Mucosa of stomach (tissue), 1 donor: ENCODE measurements at regions not wholly inside any gene's neighbourhood (a gene's known extent, or its start where the extent isn't known, plus 50 kb on each side); places are given as distances from the start of the nearest gene placed in this dataset.

Experiments
- H3K27me3 ChIP-seq: one replicate; pipeline ENCODE4 v1.7.0; 2013; ENCODE audit warnings: mild to moderate bottlenecking, low read length; ENCODE audit not compliant: control insufficient read depth, insufficient read depth
- H3K36me3 ChIP-seq: one replicate; pipeline ENCODE4 v1.7.0; 2013; ENCODE audit warnings: low read length; ENCODE audit not compliant: control insufficient read depth, insufficient read depth
- H3K4me1 ChIP-seq: one replicate; pipeline ENCODE4 v1.7.0; 2013; ENCODE audit warnings: mild to moderate bottlenecking, low read length; ENCODE audit not compliant: control insufficient read depth, insufficient read depth
- H3K4me3 ChIP-seq: one replicate; pipeline ENCODE4 v1.7.0; 2013; ENCODE audit warnings: low read length
- H3K9ac ChIP-seq: one replicate; pipeline ENCODE4 v1.7.0; 2013; ENCODE audit warnings: mild to moderate bottlenecking, low read length, moderate library complexity
- H3K9me3 ChIP-seq: one replicate; pipeline ENCODE4 v1.7.0; 2013; ENCODE audit warnings: mild to moderate bottlenecking, low read length, moderate library complexity; ENCODE audit not compliant: control insufficient read depth
- donor health status: Pancreatic carcinoma.

- H3K27me3 ChIP-seq: no peaks in the 10 kb centered on the region
- no peaks in the 10 kb centered on the region for H3K36me3 ChIP-seq
- peak overlapping the region; percentile 88 for H3K9ac ChIP-seq
- H3K4me3 ChIP-seq: peak overlapping the region; percentile 99
- no peaks in the 10 kb centered on the region for H3K9me3 ChIP-seq
- peaks cover 11% of the 10 kb centered on the region for H3K4me1 ChIP-seq
These were observed 1418.4 kb downstream of the UQCRFS1 start for GRCh38 chr19:27794494-27795042.

GRCh38 chr19:27793644-27794493 lies 1419.1 kb downstream of the UQCRFS1 start:
- H3K27me3 ChIP-seq: no peaks in the 10 kb centered on the region
- H3K4me3 ChIP-seq: peak overlapping the region; percentile 99
- H3K9me3 ChIP-seq: no peaks in the 10 kb centered on the region

GRCh38 chr19:27793128-27793643 lies 1419.8 kb downstream of the UQCRFS1 start:
- H3K27me3 ChIP-seq: no peaks in the 10 kb centered on the region
- no peaks in the 10 kb centered on the region for H3K9me3 ChIP-seq
- H3K4me3 ChIP-seq: peak overlapping the region; percentile 99
- H3K9ac ChIP-seq: peak overlapping the region; percentile 88
- peaks cover 11% of the 10 kb centered on the region for H3K4me1 ChIP-seq
- no peaks in the 10 kb centered on the region for H3K36me3 ChIP-seq

More at GRCh38 chr19:27793644-27794493, 1419.1 kb downstream of the UQCRFS1 start:
- H3K9ac ChIP-seq: peak overlapping the region; percentile 88
- peaks cover 11% of the 10 kb centered on the region for H3K4me1 ChIP-seq
- H3K36me3 ChIP-seq: no peaks in the 10 kb centered on the region

- Histone ChIP-seq H3K27me3 (no peaks in the 10 kb centered on the region), H3K9me3 (no peaks in the 10 kb centered on the region), H3K9ac (peak overlapping the region; percentile 88), H3K36me3 (no peaks in the 10 kb centered on the region), H3K4me1 (peaks cover 11% of the 10 kb centered on the region), H3K4me3 (peak overlapping the region; percentile 99)
These were observed 1420.3 kb downstream of the UQCRFS1 start for GRCh38 chr19:27792576-27793127.

- Histone ChIP-seq H3K36me3 (no peaks in the 10 kb centered on the region), H3K27me3 (no peaks in the 10 kb centered on the region), H3K9ac (no peak overlapping the region), H3K4me3 (no peak overlapping the region), H3K9me3 (peaks cover 5% of the 10 kb centered on the region), H3K4me1 (no peaks in the 10 kb centered on the region)
These were observed 1432.4 kb downstream of the UQCRFS1 start for GRCh38 chr19:27780367-27781075.

DNA sequence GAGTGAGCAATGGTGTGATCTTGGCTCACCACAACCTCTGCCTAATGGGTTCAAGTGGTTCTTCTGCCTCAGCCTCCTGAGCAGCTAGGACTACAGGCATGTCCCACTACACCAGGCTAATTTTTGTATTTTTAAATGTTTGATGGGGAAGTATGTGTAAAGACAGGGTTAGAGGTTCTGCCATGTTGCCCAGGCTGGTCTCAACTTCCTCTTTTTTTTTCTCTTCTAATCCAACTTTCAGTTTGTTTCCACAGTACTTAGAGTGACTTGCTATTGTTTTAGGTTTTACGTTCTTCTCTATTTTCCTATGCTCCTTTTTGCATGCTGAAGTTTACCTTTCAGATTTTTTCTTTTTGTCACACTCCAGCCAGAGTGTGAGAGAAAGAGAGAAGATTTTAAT lies 1433.0 kb downstream of the UQCRFS1 start:
- no peaks in the 10 kb centered on the region for H3K36me3 ChIP-seq
- no peaks in the 10 kb centered on the region for H3K4me1 ChIP-seq
- no peaks in the 10 kb centered on the region for H3K27me3 ChIP-seq
- no peak overlapping the region for H3K4me3 ChIP-seq
- H3K9me3 ChIP-seq: peaks cover 5% of the 10 kb centered on the region
- H3K9ac ChIP-seq: no peak overlapping the region

- H3K36me3 ChIP-seq: no peaks in the 10 kb centered on the region
- H3K4me1 ChIP-seq: no peaks in the 10 kb centered on the region
- H3K9me3 ChIP-seq: no peaks in the 10 kb centered on the region
- H3K27me3 ChIP-seq: no peaks in the 10 kb centered on the region
- H3K9ac ChIP-seq: no peak overlapping the region
- no peak overlapping the region for H3K4me3 ChIP-seq
These were observed 1435.2 kb downstream of the UQCRFS1 start for GRCh38 chr19:27777726-27778125.

- Histone ChIP-seq H3K36me3 (no peaks in the 10 kb centered on the region), H3K9me3 (no peaks in the 10 kb centered on the region), H3K4me3 (no peak overlapping the region), H3K4me1 (no peaks in the 10 kb centered on the region), H3K27me3 (no peaks in the 10 kb centered on the region), H3K9ac (no peak overlapping the region)
These were observed 1435.7 kb downstream of the UQCRFS1 start for GRCh38 chr19:27777242-27777641.

DNA sequence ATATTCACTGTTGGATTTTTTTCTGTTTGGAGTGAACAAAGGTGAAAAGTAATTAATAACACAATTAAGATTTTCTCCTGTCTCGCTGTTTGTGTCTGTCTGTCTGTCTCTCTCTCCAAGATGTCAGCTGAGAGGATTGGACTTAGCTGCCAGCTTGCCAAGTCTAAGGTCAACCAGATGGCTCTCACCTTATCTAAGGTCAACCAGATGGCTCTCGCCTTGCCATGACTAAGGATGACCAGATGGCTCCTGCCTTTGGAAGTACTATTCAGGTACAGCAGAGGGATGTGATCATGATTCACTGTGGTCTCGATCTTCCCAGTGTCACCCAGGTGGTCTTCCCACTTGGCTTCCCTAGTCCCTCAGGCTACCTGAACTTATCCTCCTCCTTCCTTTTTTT lies 1436.4 kb downstream of the UQCRFS1 start:
- Histone ChIP-seq H3K4me1 (no peaks in the 10 kb centered on the region), H3K36me3 (no peaks in the 10 kb centered on the region), H3K4me3 (no peak overlapping the region), H3K9me3 (no peaks in the 10 kb centered on the region), H3K27me3 (no peaks in the 10 kb centered on the region), H3K9ac (no peak overlapping the region)

DNA sequence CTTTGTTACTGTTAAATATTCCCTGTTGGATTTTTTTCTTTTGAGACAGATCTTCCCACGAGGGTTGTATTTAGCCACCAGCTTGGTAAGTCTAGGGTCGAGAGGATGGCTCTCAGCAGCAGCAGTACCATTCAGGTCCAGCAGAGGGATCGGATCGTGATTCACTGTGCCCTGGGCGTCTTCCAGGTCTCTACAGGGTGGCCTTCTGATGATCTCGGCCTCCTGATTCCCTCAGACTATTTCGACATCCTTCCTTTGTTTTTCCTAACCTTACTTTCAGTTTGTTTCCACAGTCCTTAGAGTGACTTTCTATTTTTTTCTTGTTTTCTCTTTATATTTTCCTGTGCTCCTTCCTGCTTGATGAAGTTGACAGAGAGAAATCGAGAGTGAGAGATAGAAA lies 1436.9 kb downstream of the UQCRFS1 start:
- no peak overlapping the region for H3K9ac ChIP-seq
- H3K4me1 ChIP-seq: no peaks in the 10 kb centered on the region
- no peaks in the 10 kb centered on the region for H3K36me3 ChIP-seq
- no peak overlapping the region for H3K4me3 ChIP-seq
- no peaks in the 10 kb centered on the region for H3K27me3 ChIP-seq
- no peaks in the 10 kb centered on the region for H3K9me3 ChIP-seq

- no peaks in the 10 kb centered on the region for H3K9me3 ChIP-seq
- H3K4me1 ChIP-seq: no peaks in the 10 kb centered on the region
- no peaks in the 10 kb centered on the region for H3K36me3 ChIP-seq
- no peaks in the 10 kb centered on the region for H3K27me3 ChIP-seq
- H3K9ac ChIP-seq: no peak overlapping the region
- H3K4me3 ChIP-seq: no peak overlapping the region
These were observed 1437.6 kb downstream of the UQCRFS1 start for GRCh38 chr19:27775395-27775794.

- Histone ChIP-seq H3K4me3 (no peak overlapping the region), H3K9me3 (peaks cover 4% of the 10 kb centered on the region), H3K27me3 (no peaks in the 10 kb centered on the region), H3K9ac (no peak overlapping the region), H3K36me3 (no peaks in the 10 kb centered on the region), H3K4me1 (no peaks in the 10 kb centered on the region)
These were observed 1438.1 kb downstream of the UQCRFS1 start for GRCh38 chr19:27774827-27775226.
